ENCODE measurements at regions not wholly inside any gene's neighbourhood (a gene's known extent, or its start where the extent isn't known, plus 50 kb on each side); places are given as distances from the start of the nearest gene placed in this dataset.
"Not testable (repeated sequence)": the region's sequence is repeated elsewhere in the genome, so short reads cannot be mapped to it uniquely, and the experiment has no call there.

GRCh38 chr3:103866113-103866512, 1431.3 kb downstream of the ZPLD1 start:
- DNase-seq (ENCODE audit: low read depth in 1 of 2, low spot score in 1 of 2) (no peak), FAIRE-seq (no peak), ATAC-seq (no peak)
- Histone ChIP-seq H3K4me3 (no peak overlapping the region), H3K4me1 (no peaks in the 10 kb centered on the region), H3K27ac (no peak overlapping the region), H3K9me3 (no peaks in the 10 kb centered on the region), H3K4me2 (no peak overlapping the region)
- TF ChIP-seq KDM5A (IDR thresholded peaks at IDR 0.05) (no peak), MAFK (IDR thresholded peaks at IDR 0.05; ENCODE audit: partially characterized antibody) (peak; percentile 27)
- POLR2A ChIA-PET = no interaction called here
- 48% methylated on average over 3 of the region's 3 CpGs for WGBS (ENCODE audit: missing lambda C conversion rate)
- CTCF ChIA-PET = interaction anchor here (0.8 kb wide), 1 partner anchor 13 kb away, joined by 3 read pairs; no protein-coding TSS in a partner anchor

- no peak for ATAC-seq
- Histone ChIP-seq H3K4me3 (no peak overlapping the region), H3K4me2 (no peak overlapping the region), H3K27ac (no peak overlapping the region), H3K9me3 (no peaks in the 10 kb centered on the region), H3K4me1 (no peaks in the 10 kb centered on the region)
- ChIA-PET CTCF (no interaction called here), POLR2A (no interaction called here)
- DNase-seq (ENCODE audit: low read depth in 1 of 2, low spot score in 1 of 2) = no peak
- no peak for FAIRE-seq
- TF ChIP-seq TP53 (CRISPR knock-in tag; IDR thresholded peaks at IDR 0.05) (no peak), KDM5A (IDR thresholded peaks at IDR 0.05) (no peak), JUNB (IDR thresholded peaks at IDR 0.05) (no peak), ELK1 (IDR thresholded peaks at IDR 0.05; ENCODE audit: low read depth, low read length) (no peak), BHLHE40 (IDR thresholded peaks at IDR 0.05; ENCODE audit: low read depth, low read length) (no peak), CBX8 (IDR thresholded peaks at IDR 0.05) (no peak), MAX (IDR thresholded peaks at IDR 0.05) (no peak), ZFP36 (IDR thresholded peaks at IDR 0.05; ENCODE audit: borderline replicate concordance, partially characterized antibody) (no peak), SMC3 (IDR thresholded peaks at IDR 0.05) (no peak)
Observed at GRCh38 chr3:103873021-103873420, 1438.2 kb downstream of the ZPLD1 start.

- ChIA-PET POLR2A (no interaction called here), CTCF (no interaction called here)
- Histone ChIP-seq H3K9me3 (no peaks in the 10 kb centered on the region), H3K4me2 (no peak overlapping the region), H3K27ac (no peak overlapping the region), H3K4me3 (no peak overlapping the region), H3K4me1 (no peaks in the 10 kb centered on the region)
- WGBS (ENCODE audit: missing lambda C conversion rate) = 29% methylated on average over 2 of the region's 2 CpGs
- FAIRE-seq (no peak), DNase-seq (ENCODE audit: low read depth in 1 of 2, low spot score in 1 of 2) (no peak), ATAC-seq (no peak)
- TF ChIP-seq MAX (IDR thresholded peaks at IDR 0.05) (no peak), ZFP36 (IDR thresholded peaks at IDR 0.05; ENCODE audit: borderline replicate concordance, partially characterized antibody) (no peak), NFE2L2 (conservative IDR thresholded peaks at IDR 0.05; ENCODE audit: low read length) (no peak), ZC3H11A (IDR thresholded peaks at IDR 0.05) (no peak), CHD4 (IDR thresholded peaks at IDR 0.05; ENCODE audit: borderline replicate concordance) (no peak), MAFK (IDR thresholded peaks at IDR 0.05; ENCODE audit: partially characterized antibody) (no peak), CBX2 (IDR thresholded peaks at IDR 0.05; ENCODE audit: borderline replicate concordance, low read depth) (no peak), SMC3 (IDR thresholded peaks at IDR 0.05) (no peak), HOXB13 (CRISPR knock-in tag; IDR thresholded peaks at IDR 0.05; ENCODE audit: low read depth) (no peak), SREBF2 (IDR thresholded peaks at IDR 0.05) (no peak), GATA3 (IDR thresholded peaks at IDR 0.05; ENCODE audit: borderline replicate concordance) (no peak), EHMT2 (IDR thresholded peaks at IDR 0.05; ENCODE audit: low read depth) (no peak), NPAS2 (CRISPR knock-in tag; IDR thresholded peaks at IDR 0.05; ENCODE audit: borderline replicate concordance) (no peak), RARB (CRISPR knock-in tag; IDR thresholded peaks at IDR 0.05) (no peak), BHLHE40 (IDR thresholded peaks at IDR 0.05; ENCODE audit: low read depth, low read length) (no peak), CEBPB (IDR thresholded peaks at IDR 0.05) (no peak), EHF (CRISPR knock-in tag; IDR thresholded peaks at IDR 0.05) (no peak), HES2 (IDR thresholded peaks at IDR 0.05) (no peak), HMGXB4 (CRISPR knock-in tag; IDR thresholded peaks at IDR 0.05; ENCODE audit: borderline replicate concordance) (no peak), BCL3 (IDR thresholded peaks at IDR 0.05) (no peak)
Observed at GRCh38 chr3:103873897-103874545, 1439.2 kb downstream of the ZPLD1 start.

- FAIRE-seq; H3K4me1 ChIP-seq; H3K9me3 ChIP-seq; ATAC-seq; H3K4me2 ChIP-seq; H3K27ac ChIP-seq; POLR2A ChIA-PET; H3K4me3 ChIP-seq; CTCF ChIA-PET; DNase-seq (ENCODE audit: low read depth in 1 of 2, low spot score in 1 of 2): not testable (repeated sequence)
Observed at GRCh38 chr3:103881809-103882208, 1447.0 kb downstream of the ZPLD1 start.

All from A549 (cell line).